NOMO-1 treated with dmso at 0.1 percent for 144 hours (cell line): ENCODE measurements at regions not wholly inside any gene's neighbourhood (a gene's known extent, or its start where the extent isn't known, plus 50 kb on each side); places are given as distances from the start of the nearest gene placed in this dataset.
A peak's percentile ranks its signal among the peaks of the same experiment; 100 is the strongest.
"Not testable (repeated sequence)": the region's sequence is repeated elsewhere in the genome, so short reads cannot be mapped to it uniquely, and the experiment has no call there.

Experiments used
- DNase-seq: peaks from one replicate; lab custom pipeline; 2025; ENCODE audit not compliant: unreplicated experiment; lab: John Stamatoyannopoulos, UW

DNA sequence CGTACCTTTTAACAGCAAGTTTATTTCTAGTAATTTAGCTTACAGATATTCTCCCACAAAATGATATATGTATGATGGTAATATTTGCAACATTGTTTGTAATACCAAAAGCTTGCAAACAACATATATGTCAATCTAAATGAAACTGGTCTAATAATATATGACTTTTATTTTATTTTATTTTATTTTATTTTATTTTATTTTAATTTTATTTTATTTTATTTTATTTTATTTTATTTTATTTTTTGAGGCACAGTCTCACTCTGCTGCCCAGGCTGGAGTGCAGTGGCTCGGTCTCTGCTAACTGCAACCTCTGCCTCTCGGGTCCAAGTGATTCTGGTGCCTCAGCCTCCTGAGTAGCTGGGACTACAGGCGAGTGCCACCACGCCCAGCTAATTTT lies 94.6 kb upstream of the ABCA1 start:
- DNase-seq = not testable (repeated sequence)

DNA sequence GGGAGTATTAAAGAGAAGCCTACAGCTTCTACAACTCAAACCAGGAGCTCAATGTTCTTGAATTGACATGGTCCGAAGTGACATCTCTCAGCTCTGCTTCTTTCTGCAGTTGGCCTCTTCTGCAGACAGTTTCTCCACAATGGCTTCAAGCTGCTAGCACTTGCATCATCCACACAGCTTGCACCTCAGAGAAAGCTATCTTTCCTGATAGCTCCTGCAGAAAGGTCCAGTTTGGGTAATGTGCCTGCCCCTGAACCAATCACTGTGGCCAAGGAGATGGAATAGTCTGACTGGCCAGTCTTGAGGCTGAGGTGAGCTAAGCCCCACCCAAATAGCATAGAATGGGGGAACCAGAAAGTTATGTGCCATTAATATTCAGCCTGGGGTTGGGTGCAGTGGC lies 95.8 kb upstream of the ABCA1 start:
- DNase-seq = no peak

DNA sequence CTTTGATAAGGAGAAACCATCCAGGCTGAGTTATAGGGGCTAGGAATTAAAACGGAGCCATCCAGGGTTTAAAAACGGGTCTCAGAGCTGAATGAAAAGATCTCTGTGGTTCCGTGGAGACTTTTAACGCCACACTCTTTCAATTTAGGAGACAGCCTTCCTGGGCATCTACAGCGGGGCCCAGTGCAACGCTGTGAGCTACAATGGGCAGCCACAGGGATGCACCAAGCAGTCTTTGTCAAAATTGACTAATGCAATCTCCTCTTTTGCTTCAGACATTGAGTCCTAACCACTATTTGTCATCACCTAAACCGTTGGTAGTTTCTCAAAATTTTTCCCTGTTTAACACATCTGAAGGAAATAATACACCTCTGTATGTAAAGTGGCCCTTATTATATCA lies 96.6 kb upstream of the ABCA1 start:
- no peak for DNase-seq

DNA sequence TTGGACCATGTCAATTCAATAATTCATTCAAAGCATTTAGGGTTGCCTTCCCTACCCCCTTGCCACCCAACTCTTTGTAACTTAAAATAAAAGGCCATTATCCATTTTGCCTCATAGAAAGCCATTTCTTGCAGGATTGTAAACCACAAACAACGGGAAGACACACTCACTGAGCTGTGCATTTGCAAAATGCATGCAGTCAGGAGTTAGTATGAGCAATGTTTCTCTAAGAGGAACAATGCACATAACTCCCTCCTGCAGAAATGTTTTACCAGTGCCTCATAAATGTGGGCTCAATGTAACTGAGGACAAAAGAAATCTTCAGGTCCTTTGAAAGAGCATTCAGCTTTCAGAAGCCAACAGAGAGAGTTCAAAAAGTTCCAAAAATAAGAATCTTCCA lies 98.5 kb upstream of the ABCA1 start:
- DNase-seq = no peak

DNA sequence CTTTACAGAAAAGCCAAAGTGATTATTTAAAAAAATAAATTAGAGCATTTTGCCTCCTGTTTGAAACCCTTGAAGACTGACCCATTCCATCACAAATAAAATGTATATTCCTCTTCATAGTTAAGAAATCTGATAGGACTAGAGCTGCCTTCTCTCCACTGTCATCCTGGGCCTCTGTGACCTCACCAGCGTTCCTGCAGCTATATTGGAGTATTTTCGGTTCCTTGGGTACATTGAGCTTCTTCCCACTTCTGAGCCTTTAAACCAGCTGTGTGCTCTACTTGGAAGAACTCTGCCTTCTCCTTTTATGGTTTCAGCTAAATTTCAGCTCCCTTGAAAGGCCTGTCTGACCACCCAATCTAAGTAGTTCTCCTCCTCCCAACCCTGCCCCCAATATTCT lies 99.1 kb upstream of the ABCA1 start:
- DNase-seq = no peak

DNA sequence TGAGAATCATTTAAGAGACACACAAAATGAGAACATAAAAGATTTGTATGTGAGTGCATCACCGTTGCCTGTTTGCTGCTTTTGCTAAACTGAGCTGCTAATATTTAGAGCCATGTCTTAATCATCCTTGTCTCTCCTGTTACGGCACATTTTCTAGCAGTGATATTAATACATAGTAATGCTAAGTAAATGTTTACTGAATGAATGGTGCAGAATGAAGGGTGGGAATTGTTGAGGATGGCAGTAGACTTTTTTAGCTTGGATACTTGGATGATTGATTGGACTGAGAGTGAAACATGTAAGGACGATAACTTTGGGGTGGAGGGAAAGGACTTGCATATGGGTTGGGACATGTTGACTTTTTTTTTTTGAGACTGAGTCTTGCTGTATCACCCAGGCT lies 102.3 kb upstream of the ABCA1 start:
- no peak for DNase-seq

DNA sequence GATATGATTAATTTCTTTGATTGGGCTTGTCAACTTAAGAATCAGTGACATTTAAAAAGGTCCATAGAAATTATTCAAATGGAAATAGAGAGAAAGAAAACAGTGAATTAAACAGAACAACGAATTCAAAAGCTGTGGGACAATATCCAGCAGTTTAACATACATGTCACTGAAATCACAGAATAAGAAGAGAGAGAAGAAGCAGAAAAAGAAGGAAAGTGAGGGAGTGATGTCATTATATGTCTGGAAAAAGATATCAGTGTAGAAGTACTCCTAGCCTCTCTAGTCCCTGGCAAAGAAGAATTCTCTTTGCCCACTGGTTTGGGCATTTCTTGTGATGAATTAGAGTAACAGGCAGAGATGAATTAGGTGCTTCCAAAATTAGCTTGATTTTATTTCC lies 109.2 kb upstream of the ABCA1 start:
- no peak for DNase-seq

DNA sequence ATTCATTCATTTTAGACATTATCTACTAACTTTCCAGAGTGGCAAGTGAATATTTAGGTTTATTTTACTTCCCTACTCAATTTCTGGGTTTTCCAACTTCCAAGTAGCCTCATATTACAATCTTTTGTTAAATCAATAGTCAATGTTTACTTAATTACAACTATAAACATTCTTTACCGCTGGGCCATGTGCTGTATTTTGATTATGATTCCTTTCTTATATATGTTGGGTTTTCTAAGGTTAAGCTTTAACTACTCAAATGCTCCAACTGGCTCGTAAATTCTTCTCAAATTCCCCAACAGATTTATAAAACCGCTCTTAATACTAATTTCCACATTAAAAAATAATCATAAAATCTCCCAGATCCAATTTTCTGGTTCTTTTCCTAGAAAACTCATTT lies 110.1 kb upstream of the ABCA1 start:
- no peak for DNase-seq

DNA sequence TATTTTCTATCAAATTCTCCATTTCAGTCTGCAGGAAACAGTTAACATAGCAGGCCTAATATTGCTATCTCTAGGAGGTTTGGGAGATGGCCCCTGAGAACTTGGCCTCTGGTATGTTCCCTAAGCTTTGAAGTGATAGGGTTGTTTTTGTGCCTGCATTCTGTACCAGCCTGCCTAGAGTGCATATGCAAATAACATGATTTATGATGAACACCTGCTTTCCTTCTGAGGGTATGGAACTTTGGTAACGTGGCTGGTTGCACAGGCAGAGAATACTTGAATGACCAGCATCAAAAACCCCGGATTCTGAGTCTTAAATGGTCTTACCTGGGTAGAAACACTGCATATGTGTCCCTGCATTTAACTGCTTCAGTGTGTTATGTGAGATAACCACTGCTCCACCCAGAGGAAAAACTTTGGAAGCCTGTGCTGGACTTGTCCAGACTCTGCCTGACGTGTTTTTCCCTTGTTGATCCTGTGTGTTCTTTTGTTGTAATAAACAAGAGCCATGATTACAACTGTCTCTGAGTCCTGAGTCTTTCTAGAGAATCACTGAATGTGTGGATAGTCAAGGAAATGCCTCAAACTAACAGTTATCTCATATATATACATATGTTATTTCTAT lies 111.3 kb upstream of the ABCA1 start:
- no peak for DNase-seq

DNA sequence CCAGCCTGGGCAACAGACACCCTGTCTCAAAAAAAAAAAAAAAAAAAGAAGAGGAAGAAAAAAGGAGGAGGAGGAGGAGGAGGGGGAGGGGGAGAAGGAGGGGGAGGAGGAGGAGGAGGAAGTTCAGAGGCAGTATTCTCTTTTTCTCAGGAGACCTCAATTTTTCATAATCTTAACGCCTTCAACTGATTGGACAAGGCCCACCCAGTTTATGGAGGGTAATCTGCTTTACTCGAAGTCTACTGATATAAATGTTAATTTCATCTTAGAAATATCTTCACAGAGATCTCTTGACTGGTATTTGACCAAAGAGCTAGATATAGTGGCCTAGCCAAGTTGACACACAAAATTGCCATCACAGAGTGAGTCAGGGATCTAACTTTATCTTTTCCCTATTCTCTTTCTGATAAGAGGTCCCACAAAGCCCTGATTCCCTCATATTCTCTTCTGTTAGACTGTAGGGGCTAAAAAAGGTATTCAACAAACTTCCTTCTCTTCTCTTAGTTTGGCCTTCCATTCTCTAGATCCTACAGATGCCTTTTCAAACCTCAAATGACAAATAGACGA lies 115.5 kb upstream of the ABCA1 start:
- no peak for DNase-seq

DNA sequence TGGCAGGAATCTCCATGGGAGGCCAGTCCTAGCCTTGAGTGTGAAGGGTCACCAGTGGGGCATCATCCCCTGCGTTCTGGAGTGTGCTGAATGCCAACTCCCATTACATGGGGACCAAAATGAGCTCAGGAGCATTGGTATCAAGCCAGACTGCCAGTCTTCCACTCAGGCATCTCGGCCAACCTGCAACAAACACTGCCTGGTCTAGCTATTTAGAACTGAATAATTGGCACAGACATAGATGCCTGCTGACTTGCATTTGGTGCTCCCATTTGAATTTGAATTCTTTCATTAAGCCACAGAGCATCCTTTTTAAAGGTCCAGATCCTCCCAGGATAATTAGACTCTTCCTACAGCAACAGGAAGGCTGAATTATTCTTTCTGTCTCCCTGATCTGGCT lies 116.6 kb upstream of the ABCA1 start:
- DNase-seq = no peak

DNA sequence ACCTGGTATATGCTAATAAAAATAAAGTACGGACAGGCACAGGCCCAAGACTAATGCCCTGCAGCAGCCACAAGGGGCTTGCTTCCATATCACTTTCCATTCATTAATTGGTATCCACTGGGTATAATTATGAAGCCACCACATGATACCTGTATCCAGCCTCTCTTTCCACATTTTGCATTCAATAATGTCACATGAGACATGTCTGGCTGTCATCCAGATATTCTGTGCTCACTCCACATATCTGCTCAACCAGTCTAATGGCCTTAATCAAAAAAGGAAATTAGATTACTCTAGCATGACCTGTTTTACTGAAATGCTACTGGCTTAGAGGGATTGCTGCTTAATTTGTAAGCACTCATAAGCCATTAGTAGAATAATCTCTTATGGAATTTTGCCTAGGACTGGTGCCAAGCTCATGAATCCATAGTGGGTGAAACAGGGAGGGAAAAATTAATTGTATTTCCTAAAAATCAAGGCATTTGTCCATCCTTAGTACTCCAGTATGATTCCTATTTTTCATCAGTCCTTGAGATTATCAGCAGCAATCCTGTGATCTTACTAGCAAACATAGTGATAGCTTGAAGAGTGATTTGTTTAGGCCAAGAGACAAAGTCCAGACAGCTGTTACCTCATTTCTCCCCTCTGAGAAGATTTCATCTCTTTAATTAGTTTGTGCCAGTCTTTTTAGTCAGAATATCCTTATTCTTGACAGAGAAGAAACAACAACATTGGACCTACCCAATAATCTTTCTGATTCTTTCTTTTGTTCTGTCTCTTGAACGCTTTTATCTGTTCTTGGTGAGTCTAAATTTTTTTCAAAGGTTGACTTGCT lies 119.2 kb upstream of the ABCA1 start:
- no peak for DNase-seq

DNA sequence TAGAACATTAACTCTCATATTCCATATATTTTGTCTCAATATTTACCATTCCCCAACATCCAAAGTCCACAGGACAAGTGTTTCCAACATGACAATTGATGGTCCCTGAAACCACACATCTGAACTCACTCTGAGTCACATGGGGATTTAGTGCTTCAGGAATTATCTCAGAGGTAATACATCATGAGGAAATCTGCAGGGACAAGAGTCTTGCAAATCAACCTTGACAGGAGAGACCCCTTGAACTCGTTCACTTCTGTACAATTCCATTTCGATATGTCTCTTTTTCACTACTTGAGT lies 119.7 kb upstream of the ABCA1 start:
- DNase-seq = no peak

DNA sequence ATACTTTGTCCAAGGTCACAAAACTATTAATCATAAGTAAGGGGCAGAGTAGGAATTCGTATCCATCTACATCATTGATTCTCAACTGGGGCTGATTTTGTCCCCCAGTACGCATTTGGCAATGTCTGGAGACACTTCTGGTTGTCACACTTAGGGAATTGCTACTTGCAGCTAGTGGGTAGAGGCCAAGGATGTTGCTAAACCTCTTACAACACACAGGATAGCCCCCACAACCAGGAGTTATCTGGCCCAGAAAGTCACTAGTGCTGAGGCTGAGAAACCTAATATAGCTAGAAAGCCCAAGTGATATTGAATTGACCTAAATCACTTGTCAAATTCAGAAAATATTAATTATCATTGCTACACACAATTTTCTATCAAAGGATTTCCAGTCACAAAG lies 120.4 kb upstream of the ABCA1 start:
- DNase-seq = no peak

DNA sequence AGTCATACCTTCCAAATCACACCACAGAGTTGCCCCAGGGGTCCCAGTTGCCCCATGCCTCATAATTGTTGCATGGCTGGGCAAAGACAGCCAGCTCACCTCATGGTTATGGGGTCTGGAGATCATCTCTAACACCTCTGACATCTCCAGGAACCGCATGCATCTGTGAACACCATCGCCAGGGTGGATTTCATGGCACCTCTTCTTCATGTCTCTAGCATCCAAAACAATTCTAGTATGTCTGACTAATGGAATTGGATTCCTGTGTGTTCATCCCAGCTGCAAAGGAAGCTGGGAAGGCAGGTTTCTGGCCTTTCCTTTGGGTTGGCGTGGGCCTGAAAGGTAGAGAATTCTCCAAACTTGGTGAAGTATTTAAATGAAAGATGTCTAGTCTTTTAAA lies 122.3 kb upstream of the ABCA1 start:
- DNase-seq = no peak

DNA sequence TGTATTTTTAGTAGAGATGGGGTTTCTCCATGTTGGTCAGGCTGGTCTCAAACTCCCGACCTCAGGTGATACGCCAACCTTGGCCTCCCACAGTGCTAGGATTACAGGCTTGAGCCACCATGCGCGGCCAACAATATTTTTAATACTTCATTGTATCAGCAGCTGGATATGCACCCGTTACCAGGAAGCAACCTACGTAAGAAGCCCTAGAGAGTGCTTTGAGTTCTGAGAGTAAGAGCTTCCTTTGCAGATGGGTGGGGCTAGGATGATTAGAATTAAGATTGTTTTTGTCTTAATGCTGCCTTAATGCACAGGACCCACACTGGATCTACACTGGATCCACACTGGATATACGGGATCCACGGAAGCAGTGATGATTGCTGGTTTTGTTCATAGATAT lies 123.9 kb upstream of the ABCA1 start:
- DNase-seq = no peak

DNA sequence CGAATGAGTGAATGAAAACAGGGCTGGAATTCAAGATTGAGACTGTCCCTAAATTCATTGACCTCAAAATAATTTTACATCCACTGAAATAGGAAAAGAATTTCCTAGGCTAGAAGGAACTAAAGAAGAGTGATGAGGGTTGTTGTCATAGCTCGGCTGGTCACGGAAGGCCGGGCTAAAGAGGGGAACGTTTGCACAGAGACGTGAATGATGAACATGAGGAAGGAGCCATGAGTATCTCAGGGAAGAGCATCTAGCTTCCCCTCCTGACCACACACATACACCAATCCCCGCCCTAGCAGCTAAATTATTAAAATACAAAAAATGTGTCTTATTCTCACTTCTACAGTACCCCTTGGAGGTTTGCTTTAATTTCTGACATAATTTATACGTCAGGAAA lies 124.4 kb upstream of the ABCA1 start:
- DNase-seq = peak; percentile 29

DNA sequence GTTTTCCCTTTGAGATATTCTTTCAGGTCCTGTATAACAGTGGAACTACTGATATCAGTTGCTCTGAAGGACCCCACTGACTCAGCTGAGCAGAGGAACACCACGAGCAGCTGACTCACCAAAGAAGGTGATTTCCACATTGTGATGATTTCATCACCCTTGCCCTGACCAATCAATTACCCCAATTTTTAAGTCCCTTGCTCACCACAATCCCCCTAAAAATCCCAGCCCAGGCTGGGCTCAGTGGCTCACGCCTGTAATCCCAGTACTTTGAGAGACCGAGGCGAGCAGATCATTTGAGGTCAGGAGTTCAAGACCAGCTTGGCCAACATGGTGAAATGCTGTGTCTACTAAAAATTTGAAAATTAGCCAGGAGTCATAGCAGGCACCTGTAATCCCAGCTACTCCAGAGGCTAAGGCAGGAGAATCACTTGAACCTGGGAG lies 125.3 kb upstream of the ABCA1 start:
- peak; percentile 55 for DNase-seq

DNA sequence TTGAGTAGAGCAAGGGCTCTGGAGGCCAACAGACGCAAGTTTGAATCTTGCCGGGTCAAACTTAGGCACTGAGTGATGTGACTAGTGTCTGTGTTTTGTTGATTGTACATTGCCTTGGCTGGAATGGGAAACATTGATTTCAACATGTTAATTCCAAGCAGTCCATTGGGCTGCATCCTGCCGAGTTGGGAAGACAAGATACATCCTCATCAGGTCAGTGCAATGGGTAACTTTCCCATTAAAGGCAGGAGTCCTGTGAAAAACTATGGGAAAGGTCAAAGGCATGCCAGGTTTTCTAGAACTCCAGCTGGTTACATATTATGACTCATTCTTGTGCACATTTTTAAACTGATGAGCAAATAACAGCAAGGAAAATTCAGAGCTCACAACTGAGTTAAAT lies 126.5 kb upstream of the ABCA1 start:
- no peak for DNase-seq

DNA sequence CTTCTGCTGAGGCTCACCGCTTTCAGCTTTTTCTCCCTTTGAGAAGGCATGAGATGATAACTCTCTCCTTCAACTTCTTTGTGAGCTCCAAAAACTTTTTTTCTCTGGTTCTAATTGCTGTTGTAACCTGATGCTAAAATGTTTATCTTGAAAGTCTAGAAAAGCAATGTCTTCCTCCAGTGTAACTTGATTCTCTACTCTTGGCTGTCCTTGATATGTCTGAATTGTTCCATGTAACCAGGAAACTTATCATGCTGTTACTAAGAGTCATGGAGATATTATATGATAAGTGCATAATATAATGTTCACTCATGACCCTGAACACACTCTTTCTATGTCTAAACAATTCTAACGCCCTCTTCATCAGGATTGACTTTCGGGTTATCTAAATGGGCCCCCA lies 128.0 kb upstream of the ABCA1 start:
- no peak for DNase-seq

DNA sequence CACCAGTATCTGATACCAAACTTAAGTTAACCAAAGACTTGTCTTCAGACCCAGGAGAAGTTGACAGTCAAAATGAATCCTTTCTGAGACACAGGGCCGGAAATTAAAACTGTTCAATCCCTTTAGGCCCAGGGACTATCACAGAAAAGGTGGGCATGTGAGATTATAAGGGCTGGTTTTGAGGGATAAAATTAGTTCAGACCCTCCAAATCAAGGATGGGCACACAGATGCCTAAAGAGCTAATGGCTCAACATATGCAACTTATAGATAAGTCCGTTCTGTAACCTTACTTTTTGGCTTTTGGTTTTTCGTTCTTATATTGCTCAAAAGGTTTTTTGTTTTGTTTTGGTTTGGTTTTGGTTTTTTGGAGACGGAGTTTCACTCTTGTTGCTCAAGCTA lies 129.6 kb upstream of the ABCA1 start:
- DNase-seq = no peak

DNA sequence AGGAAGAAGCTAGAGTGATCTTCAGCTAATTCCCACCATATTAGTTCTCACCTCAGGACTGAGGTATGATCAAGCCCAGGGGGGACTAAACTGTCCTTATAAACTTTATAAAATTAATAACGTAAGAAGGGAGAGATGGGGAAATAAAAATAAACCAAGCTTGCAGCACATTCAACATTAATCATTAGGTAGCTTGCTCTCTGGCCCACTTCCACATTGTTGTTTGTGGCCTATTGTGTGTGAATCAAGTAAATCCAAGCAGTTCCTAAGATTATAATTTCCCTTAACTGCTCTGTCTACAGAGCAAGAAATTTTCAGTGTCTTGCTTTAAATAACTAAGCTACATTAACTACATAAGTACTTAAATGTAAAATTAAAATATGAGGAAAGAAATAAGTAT lies 131.3 kb upstream of the ABCA1 start:
- DNase-seq = no peak
